Thymus (tissue), 11 donors: ENCODE measurements at regions not wholly inside any gene's neighbourhood (a gene's known extent, or its start where the extent isn't known, plus 50 kb on each side); places are given as distances from the start of the nearest gene placed in this dataset.

Source experiments
- DNase-seq, 9 donors: peaks; one replicate each; pipeline ENCODE4 v3.0.0-alpha.2; 2013; ENCODE audit warnings: low spot score in 9 of 9, low read depth in 6 of 9, missing footprints in 1 of 9
- H3K27ac ChIP-seq, 2 donors: one replicate each; pipeline ENCODE4 v1.5.1; 2013; ENCODE audit warnings: control low read depth in 1 of 2, low read depth in 1 of 2, low read length in 1 of 2, mild to moderate bottlenecking in 1 of 2, moderate library complexity in 1 of 2
- H3K27me3 ChIP-seq, 2 donors: one replicate each; pipeline ENCODE4 v1.5.1; 2013; ENCODE audit warnings: low read length in 1 of 2; ENCODE audit not compliant: control insufficient read depth in 2 of 2, insufficient read depth in 1 of 2
- H3K36me3 ChIP-seq, 2 donors: one replicate each; pipeline ENCODE4 v1.5.1; 2013; ENCODE audit warnings: low read length in 1 of 2, mild to moderate bottlenecking in 1 of 2, moderate library complexity in 1 of 2; ENCODE audit not compliant: control insufficient read depth in 2 of 2, insufficient read depth in 2 of 2
- H3K4me1 ChIP-seq, 2 donors: one replicate each; pipeline ENCODE4 v1.5.1; 2013; ENCODE audit warnings: low read length in 2 of 2; ENCODE audit not compliant: control insufficient read depth in 2 of 2, insufficient read depth in 2 of 2
- H3K4me3 ChIP-seq, 2 donors: one replicate each; pipeline ENCODE4 v1.5.1; 2013; ENCODE audit warnings: low read length in 2 of 2, control low read depth in 1 of 2, mild to moderate bottlenecking in 1 of 2
- H3K9me3 ChIP-seq, 2 donors: one replicate each; pipeline ENCODE4 v1.5.1; 2013; ENCODE audit warnings: low read length in 1 of 2, mild to moderate bottlenecking in 1 of 2; ENCODE audit not compliant: control insufficient read depth in 2 of 2, insufficient read depth in 1 of 2
- WGBS: extraction: QIAGEN DNeasy Blood & Tissue Kit; methylation state at CpG from one replicate; pipeline ENCODE4 v1.1.7; 2013; 5-methylcytosine and 5-hydroxymethylcytosine counted together
- donor health status: healthy.

DNA sequence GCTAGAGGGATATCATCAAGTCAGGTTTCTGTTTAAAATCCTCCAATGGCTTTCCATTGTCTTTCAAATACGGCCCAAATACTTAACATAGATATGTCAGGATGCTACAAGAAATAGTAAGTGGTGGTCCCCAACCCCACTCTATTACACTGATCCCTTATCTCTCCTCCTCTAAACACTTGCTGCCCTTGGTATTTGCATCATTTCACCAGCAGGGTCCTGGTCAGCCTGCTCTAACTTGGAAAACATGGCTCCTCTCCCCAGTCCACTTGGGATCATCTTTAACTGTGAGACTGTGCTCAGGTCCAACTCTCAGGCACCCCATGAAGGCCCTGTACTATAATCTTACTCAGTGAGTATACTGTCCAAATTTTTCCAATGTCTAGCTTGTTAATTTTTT lies 53.8 kb upstream of the GSAP start:
- Histone ChIP-seq H3K4me3 (no peak overlapping the region), H3K27me3 (no peaks in the 10 kb centered on the region), H3K27ac (no peak overlapping the region), H3K36me3 (no peaks in the 10 kb centered on the region), H3K4me1 (no peaks in the 10 kb centered on the region), H3K9me3 (no peaks in the 10 kb centered on the region)
- DNase-seq: no peak
- WGBS: 95% methylated on average over 1 of the region's 1 CpG

DNA sequence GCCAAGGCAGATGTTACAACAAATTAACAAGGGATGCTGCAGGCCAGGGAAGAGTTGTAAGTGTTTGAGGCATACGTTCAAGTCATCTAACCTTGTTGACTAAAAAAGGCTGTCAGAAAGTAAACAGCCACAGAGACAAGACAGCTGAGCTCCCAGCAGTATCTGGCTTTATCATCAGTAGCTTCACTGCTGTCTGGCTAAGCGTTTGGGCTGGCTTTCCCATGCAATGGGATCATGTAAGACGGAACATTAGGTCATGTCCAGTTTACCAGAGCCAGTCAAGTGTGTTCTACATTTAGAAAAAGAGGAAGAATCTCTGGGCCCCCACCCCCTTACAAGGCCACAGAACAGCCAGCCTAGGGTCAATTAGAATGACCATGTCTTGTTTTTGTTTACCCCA lies 51.3 kb upstream of the GSAP start:
- Histone ChIP-seq H3K27ac (no peak overlapping the region), H3K4me1 (no peaks in the 10 kb centered on the region), H3K36me3 (no peaks in the 10 kb centered on the region), H3K4me3 (no peak overlapping the region), H3K27me3 (no peaks in the 10 kb centered on the region), H3K9me3 (no peaks in the 10 kb centered on the region)
- no peak for DNase-seq
- WGBS: 91% methylated on average over 3 of the region's 3 CpGs

DNA sequence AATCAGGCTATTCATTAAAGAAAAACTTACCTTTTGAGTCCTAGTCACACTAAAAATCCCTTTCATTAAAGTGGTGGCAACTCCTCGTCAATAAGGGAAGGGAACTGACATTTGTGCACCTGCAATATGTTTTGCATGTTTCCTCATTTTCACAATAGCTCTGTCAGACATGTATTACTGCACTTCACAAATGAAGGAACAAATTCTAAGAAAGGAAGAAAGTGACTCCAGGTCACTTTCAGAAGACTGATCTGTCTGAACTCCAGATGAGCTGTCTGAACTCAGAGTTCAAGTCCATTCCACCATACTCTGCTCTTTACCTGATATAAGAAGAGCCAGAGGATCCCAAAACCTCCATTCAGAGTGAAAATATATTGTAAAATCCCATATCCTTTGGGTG lies 50.3 kb upstream of the GSAP start:
- no peak overlapping the region for H3K27ac ChIP-seq
- H3K27me3 ChIP-seq: no peaks in the 10 kb centered on the region
- H3K9me3 ChIP-seq: no peaks in the 10 kb centered on the region
- no peaks in the 10 kb centered on the region for H3K36me3 ChIP-seq
- 87% methylated on average over 1 of the region's 1 CpG for WGBS
- no peaks in the 10 kb centered on the region for H3K4me1 ChIP-seq
- no peak overlapping the region for H3K4me3 ChIP-seq
- no peak for DNase-seq
